ENCODE measurements at regions not wholly inside any gene's neighbourhood (a gene's known extent, or its start where the extent isn't known, plus 50 kb on each side); places are given as distances from the start of the nearest gene placed in this dataset.
"Not testable (repeated sequence)": the region's sequence is repeated elsewhere in the genome, so short reads cannot be mapped to it uniquely, and the experiment has no call there.

DNA sequence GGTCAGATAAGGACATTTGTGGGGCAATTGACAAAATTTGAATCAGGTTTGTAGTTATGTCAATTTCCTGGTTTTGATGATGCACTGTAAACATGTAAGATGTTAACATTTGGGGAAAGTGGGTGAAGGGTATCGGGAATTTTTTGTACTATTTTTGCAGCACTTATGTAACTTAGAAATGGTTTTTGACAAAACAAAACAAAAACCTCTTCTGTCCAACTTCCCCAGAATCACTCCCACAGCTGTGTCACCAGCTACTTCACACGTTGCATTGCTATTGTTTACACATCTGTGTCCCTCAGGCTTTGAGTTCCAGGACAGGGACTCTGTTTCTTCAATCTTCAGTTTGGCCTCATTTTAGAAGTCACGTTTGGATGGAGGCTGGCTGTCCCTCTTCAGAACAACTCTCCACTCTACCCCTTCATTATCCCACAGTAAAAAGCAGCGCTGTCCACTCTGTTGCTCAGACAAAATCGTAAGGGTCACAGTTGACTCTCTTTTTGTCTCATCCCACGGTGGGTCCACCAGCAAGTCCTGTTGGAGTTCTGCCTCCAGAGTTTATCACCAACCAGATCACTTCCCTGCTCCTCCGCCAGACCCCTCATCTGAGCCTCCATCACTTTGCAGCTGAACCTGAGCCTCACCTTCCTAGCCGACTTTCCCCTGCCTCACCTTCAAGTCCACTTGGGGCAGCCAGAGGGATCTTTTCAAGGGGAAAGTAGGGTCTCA, 63.2 kb downstream of the NENF start:
- no peak overlapping the region for H3K4me3 ChIP-seq (ENCODE audit: low read depth, low read length)

DNA sequence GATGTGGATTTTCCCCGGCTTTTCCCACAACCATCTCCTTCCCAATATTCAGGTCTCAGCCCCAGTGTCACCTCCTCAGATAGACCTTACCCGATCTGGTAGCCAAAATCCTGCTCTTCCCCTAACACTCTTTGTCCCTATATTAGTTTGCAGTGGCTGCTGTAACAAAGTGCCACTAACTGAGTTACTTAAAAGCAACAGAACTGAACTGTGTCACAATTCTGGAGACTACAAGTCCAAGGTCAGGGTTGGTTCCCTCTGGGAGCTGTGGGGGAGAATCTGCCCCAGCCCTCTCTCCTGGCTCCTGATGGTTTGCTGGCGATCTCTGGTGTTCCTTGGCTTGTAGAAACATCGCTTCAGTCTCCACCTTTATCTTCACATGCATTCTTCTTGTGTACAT, 64.0 kb downstream of the NENF start:
- H3K4me3 ChIP-seq (ENCODE audit: low read depth, low read length), result no peak overlapping the region

DNA sequence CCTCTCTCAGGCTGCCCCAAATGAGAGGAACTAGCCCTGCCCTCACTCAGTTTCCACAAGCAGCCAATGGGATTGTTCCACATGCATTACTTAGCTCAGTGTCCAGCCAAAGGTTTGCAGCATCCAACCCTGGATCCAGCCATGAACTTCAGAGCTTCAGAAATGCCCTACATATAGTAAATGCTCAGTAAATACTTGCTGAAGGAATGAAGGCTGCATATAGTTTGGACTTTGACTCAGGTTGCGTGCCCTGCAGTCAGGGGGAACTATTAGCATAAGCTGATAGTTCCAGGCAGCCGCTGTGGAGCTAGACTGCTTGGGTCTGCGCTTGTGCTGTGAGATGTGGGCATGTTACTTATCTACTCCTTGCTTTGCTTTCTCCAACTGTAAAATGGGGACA, 64.8 kb downstream of the NENF start:
- H3K4me3 ChIP-seq (ENCODE audit: low read depth, low read length), result no peak overlapping the region

DNA sequence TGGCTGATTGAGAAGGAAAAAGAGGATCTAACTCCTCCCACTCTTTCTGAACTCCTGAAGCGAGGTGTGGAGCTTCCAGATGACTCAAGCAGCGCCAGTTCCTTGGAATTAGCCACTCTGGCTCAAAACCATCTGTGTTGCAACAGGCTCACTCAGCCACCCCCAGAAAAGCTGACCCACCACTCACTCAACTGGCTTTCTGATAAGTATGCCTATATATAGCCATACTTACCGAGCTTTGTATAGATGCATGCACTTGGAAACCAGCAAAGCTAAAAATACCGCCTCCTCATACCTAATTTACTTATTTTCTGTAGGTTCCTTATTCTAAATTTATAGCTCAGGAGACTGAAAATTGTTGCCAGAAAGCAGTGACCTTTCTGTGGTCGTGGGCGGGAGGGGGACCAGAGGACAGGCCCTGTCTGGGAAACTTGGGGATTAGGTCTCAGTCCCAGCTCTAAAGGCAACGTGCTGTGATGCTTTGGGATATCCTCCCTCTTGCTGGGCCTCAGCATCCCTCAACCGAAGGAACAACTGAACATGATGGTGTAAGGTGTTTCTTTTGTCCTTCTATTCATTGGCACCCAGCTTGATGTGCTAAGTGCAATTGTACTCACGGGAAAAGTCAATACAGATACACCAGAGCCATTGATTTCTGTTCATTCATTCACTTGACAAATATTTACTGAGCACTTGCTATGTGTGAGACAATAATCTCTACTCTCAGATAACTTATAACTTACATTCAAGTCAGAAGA, 65.7 kb downstream of the NENF start:
- H3K4me3 ChIP-seq (ENCODE audit: low read depth, low read length), result no peak overlapping the region

DNA sequence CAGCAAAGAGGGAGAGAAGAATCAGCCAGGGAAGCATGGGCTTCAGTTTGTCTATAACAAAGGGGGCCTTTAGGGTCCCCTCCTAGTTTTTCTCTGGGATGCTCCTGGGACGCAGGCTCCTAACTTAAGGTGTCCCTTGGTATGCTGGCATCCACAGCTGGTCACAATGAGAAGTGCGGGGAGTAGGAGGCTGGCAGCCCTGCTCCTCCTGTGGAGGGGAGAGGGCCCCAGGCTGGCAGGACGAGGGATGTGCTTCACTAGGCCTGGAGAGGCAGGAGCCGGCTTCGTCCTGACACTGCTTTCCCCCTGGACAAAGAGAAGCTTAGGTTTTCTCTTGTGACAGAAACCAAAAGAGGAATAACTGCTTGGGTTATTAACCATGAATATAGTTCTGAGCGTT, 67.6 kb downstream of the NENF start:
- H3K4me3 ChIP-seq (ENCODE audit: low read depth, low read length), result no peak overlapping the region

DNA sequence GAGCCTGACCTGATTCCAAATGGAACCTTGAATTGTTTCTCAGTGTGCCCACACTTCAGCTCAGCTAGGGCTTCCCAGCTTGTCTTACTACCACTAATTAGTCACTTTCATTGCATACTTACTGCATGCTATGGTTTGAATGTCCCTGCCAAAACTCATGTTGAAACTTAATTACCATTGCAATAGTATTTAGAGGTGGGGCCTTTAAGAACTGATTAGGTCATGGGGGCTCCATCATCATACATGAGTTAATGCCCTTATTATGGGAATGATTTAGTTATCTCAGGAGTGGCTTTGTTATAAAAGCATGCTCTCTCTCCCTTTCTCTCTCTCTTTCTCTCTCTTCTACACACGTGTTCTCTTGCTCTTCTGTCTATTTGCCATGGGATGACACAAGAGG, 68.3 kb downstream of the NENF start:
- H3K4me3 ChIP-seq (ENCODE audit: low read depth, low read length), result no peak overlapping the region

DNA sequence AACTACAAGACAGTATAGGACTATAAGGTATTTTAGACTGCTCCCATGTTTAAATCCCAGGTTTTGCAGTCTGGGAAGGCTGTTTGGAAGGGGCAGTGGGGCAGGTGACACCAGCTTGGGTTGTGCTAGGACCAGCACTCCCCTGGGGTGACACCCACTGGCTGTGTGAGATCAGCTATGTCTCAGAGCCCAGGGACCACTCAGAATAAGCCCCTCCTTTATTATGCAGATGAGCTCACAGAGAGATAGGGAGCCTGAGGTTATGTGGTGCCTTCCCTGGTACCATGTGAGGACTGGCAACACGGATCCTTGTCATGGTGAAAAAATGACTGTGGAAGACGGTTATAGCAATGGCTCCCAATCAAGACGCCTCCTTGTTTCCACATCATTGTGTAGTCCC, 71.0 kb downstream of the NENF start:
- H3K4me3 ChIP-seq (ENCODE audit: low read depth, low read length), result no peak overlapping the region

DNA sequence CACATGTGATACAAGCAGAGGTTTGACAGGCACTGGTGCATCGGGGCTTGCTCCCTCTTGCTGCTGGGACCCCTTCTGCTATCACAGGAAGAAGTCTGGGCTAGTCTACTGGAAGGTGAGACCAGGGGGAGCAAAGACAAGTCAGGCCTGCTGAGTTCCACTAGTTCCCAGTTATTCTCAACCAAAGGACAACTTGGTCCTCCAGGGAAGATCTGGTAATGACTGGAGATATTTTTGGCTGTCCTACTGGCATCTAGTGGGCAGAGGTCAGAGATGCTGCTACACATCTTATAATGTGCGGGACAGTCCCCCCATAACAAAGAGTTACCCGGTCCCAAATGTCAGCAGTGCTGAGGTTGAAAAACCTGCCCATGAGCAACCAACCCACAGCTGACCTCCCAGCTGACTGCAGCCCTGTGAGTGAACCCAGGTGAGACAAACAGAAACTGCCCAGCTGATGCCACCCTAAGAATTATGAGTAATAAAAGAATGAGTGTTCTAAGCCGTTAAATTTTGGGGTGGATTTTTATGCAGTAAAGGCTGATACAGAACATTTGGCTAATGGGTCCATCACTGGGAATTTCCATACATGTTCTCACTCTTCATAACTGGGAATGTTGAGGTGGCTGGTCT, 71.6 kb downstream of the NENF start:
- no peak overlapping the region for H3K4me3 ChIP-seq (ENCODE audit: low read depth, low read length)

DNA sequence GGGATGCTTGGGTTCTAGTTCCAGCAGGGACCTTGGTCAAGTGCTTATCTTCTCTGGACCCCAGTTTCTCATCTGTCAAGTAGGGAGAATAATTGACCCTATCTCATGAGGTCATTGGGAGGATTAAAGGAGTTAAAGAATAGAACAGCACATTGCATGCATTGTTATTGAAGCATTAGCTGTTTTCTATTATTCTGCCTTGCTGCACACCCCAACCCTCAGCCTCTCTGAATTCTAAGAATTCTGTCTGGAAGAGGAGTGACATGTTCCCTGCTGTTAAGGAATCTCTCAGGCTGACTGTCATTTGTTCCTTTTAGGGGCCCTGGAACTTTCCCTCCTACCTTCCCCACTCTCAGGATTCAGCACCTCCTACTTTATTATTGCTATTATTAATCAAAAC, 73.9 kb downstream of the NENF start:
- H3K4me3 ChIP-seq (ENCODE audit: low read depth, low read length), result no peak overlapping the region

DNA sequence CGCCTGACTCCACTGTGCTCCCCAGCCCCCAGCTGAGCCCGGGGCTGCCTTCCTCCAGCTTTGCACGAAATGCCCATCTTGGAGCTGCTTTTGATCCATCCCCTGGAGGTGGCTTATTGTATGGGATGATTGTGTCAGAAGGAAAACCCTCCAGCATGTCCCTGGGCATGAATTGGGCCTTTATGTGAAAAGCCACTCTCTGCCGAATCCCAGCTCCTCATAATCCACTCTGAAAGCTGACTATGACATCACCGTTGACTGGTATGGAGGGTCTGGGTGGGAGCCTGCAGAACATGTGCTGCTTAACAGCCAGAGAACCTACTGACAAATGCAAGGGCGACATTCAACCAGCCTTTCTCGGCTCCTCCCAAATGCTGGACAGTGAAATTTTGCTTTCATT, 74.6 kb downstream of the NENF start:
- no peak overlapping the region for H3K4me3 ChIP-seq (ENCODE audit: low read depth, low read length)

DNA sequence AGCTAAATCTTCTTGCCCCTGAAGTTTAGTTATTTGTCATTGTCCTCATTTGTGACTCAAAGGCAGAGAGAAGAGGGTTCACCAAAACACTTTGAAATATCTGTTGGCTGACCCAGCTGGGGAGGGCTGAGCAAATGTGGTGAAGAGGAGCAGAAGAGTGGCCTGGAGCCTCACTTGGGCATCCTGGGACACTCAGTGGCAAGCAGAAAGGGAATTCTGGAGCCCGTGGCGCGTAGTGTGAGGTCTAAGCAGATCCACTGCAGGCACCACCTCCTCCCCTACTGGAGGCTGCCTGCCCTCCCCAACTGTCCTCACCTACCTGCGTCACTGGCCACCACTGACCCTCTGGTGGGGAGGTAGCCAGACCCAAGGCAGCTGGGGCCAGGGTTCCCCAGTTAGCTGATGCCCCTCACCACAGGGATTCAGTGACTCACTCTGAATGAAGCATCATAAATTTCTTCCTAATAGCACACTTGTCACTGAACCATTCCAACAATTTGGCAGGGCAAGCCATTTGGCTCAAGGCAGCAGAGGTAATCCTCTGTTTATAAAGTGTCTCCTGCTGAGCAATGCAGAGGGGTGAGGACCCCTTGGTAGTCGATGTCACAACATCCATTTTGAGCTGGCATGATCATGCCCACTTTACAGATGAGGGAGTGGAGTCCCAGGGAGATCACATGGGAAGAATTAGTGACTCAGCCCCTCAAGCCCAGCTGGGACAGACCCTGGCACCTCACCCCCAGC, 80.3 kb downstream of the NENF start:
- H3K4me3 ChIP-seq (ENCODE audit: low read depth, low read length), result no peak overlapping the region

DNA sequence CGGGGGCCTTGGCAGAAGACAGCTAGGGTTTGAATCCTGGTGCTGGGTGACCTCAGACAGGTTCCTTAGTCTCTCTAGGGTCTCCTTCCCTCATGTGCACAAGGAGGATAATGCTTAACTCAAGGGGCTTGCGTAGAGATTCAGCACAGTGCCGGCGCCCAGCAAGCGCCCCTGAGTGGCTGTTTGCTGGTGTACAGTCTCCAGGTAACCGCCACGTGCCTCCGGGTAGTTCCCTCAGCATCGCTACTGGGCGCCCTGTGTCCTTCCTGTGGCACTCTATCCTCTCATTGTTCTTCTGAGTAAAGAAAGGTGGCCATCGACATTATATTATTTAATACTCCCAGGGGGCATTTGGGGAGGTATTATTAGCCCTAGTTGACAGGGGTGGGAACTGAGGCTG, 80.9 kb downstream of the NENF start:
- no peak overlapping the region for H3K4me3 ChIP-seq (ENCODE audit: low read depth, low read length)

DNA sequence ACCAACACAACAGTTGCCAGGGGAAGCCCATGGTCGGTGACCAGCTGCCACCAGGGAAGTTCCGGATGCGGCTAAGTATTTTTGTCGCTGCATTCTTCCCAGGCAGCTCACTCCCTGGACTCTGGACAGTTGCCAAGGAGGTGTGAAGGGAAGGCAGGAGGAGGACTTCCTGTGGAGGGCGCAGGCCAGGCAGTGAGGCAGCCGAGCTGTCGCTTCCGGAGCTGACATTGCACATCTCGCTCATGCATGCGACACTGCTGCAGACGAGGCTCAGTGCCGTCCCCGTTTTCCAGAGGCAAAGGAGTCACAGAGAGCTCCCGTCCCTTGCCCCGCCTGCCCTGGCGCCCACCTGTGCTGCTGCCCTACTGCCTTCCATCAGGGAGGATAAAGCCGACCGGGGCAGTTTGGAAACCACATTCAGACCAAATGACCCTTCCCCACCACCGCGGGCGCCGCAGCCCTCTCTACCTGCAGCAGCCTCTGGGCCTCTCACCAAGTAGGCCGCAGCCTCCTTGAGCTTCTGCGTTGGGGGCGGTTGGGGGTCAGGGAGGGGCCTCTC, 81.4 kb downstream of the NENF start:
- H3K4me3 ChIP-seq (ENCODE audit: low read depth, low read length), result no peak overlapping the region

DNA sequence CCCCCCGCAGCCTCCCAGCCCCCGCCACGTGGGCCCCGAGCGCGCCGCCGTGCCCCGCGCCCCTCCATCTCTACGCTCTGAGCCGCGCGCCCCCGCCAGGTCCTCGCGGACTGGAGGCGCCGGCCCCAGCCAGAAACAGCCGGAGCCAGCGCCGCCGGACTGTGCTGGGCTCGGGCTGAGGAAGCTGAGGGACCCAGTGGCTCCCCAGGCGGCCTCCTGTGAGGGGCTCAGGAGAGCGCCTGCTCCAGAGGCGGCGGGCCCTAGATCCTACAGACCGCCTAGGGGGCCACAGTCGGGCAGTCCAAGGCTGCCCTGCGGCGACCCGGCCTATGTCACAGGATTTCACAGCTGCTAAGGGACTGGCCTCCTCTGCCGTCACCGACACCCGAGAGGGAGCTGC, 82.1 kb downstream of the NENF start:
- H3K4me3 ChIP-seq (ENCODE audit: low read depth, low read length), result no peak overlapping the region

DNA sequence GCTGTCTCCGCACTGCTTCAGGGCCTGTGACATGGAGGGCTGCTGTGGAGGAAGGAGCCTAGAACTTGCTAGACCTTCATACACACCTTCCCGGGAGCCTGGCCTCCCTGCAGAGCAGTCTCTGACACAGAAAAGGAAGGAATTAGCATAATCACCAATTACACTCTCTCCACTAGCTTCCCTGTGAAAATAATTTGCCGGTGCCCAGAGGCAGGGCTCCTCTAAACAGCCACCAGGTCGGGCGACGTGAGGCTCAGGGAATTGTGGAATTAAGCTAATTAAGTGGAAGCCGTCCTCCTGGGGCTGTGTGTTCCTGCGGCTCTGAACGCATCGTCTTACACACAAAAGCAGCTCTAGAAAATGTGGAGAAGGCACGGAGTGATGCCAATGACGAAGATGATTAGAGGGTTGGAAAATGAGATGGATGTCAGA, 82.6 kb downstream of the NENF start:
- H3K4me3 ChIP-seq (ENCODE audit: low read depth, low read length), result no peak overlapping the region

DNA sequence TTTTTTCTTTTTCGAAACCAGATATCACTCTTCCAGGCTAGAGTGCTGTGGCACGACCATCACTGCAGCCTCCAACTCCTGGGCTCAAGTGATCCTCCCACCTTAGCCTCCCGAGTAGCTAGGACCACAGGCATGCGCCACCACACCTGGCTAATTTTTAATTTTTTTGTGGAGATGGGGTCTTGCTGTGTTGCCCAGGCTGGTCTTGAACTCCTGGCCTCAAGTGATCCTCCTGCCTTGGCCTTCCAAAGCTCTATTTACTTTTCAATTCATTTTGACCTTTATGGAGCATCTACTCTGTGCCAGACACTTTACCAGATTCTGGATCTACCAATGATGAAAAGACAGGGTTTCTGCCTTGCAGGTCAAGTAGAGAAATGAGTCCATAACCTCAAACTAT, 83.3 kb downstream of the NENF start:
- H3K4me3 ChIP-seq (ENCODE audit: low read depth, low read length), result not testable (repeated sequence)

DNA sequence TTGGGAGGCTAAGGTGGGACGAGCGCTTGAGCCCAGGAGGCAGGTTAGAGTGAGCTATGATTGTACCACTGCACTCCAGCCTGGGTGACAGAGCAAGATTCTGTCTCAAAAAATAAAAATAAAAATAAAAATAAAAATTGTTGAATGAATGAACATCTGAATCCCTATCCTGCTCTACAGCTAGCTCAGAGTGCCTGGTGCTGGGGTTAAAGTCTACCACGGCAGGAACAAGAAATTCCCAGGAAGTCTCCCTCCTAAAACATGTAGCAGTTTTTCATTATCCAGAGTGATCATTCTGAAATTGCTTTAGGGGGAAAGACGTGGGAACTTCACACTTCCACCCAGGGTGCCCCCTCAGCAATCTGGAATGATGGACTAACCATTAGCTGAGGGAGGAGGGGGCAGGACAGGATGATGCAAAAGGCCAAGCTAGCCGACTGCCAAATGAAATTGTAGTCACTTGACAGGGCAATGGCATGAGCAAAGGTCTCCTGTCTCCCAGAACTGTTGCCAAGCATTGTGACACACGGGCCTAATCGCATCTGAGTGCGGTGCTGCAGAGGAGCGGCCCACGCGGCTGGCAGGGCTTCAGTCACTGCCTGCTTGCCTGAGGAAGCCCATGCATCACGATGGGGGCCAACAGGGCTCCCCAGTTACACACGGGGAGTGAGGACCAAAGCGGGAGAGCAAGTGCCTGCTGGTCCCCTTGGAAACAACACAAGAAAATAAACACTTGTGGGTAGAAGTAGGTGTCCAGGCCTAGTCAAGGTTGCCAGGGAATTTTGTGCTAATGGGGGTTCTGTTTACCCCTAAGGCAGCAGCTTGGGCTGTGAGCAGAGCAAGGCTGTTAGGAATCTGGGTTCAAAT, 85.7 kb downstream of the NENF start:
- H3K4me3 ChIP-seq (ENCODE audit: low read depth, low read length), result no peak overlapping the region

DNA sequence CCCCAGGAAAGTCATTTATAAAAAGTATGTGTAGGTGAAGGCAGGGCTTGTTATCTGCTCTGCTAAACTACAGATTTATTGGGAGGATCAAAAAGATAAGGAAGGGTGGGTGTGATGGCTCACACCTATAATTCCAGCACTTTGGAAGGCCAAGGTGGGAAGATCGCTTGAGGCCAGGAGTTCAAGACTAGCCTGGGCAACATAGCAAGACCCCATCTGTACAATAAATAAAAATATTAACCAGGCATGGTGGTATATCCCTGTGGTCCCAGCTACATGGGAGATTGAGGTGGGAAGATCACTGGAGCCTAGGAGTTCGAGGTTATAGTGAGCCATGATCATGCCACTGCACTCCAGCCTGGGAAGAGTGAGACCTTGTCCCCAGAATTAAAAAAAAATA, 86.4 kb downstream of the NENF start:
- H3K4me3 ChIP-seq (ENCODE audit: low read depth, low read length), result no peak overlapping the region

DNA sequence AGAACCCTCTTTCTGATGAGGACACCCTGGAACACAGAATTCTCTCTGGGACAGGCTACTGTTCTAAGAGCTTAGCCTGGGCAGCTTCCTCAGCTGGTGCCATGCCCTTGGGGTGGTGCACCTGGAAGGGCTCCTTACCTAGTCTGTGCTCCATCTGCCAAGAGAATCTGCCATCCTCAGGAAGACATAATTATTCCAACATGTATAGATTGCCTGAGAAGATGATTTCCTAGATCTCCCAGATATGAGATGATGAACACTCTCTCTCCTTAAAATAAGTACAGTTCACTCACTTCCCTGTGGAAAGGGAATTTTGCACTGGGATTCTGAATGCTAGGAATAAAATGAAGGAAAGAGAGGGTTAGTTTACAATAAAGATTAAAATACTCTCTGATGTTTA, 87.6 kb downstream of the NENF start:
- H3K4me3 ChIP-seq (ENCODE audit: low read depth, low read length), result no peak overlapping the region

DNA sequence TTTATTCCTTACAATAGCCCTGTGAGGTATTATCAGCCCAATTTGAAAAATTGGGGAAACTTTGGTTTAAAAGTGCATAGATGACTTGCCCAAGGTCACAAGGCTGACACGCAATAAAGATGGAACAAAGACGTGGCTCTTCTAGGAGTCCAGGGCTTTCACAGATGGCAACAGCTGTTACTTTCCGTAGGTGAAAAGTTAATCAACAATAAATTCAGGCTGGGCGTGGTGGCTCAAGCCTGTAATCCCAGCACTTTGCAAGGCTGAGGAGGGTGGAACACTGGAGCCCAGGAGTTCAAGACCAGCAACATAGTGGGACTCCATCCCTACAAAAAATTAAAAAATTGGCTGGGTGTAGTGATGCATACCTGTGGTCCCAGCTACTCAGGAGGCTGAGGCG, 87.8 kb upstream of the ATF3 start:
- H3K4me3 ChIP-seq (ENCODE audit: low read depth, low read length), result no peak overlapping the region
